22Rv1 (cell line): ENCODE measurements at regions not wholly inside any gene's neighbourhood (a gene's known extent, or its start where the extent isn't known, plus 50 kb on each side); places are given as distances from the start of the nearest gene placed in this dataset.
"Not testable (repeated sequence)": the region's sequence is repeated elsewhere in the genome, so short reads cannot be mapped to it uniquely, and the experiment has no call there.

Experiments used
- H3K27ac ChIP-seq: fragments of 450-650 bp; 2 replicates; pipeline ENCODE4 v1.5.1; 2017
- CTCF ChIP-seq: fragments of 450-650 bp; IDR thresholded peaks from 2 replicates; pipeline ENCODE4 v1.5.1; 2017; ENCODE audit warnings: mild to moderate bottlenecking
- ZFX ChIP-seq: fragments of 450-650 bp; IDR thresholded peaks from 2 replicates; pipeline ENCODE4 v1.6.1; 2017; ENCODE audit warnings: antibody characterized with exemption, borderline replicate concordance

GRCh38 chr12:22126758-22127157 is 80.7 kb downstream of the CMAS start:
- no peak overlapping the region for H3K27ac ChIP-seq
- TF ChIP-seq ZFX = no peak
- TF ChIP-seq CTCF = no peak

GRCh38 chr12:22130671-22131070 is 84.7 kb downstream of the CMAS start:
- H3K27ac ChIP-seq = no peak overlapping the region
- TF ChIP-seq CTCF (no peak), ZFX (no peak)

- not testable (repeated sequence) for H3K27ac ChIP-seq
Observed at GRCh38 chr12:22136604-22137117, 90.6 kb downstream of the CMAS start.
